H1 (cell line): ENCODE measurements at regions not wholly inside any gene's neighbourhood (a gene's known extent, or its start where the extent isn't known, plus 50 kb on each side); places are given as distances from the start of the nearest gene placed in this dataset.

Source experiments
- CTCF ChIA-PET: fragments of 300-600 bp; sonication (Branson Sonifier 250); formaldehyde crosslinking; loops from one replicate; lab custom pipeline; 2021; ENCODE audit not compliant: partially characterized antibody; lab: Charles Lee
- POLR2A ChIA-PET: fragments of 300-600 bp; sonication (Branson Sonifier 250); formaldehyde crosslinking; loops from one replicate; lab custom pipeline; 2021; ENCODE audit warnings: inconsistent platforms; ENCODE audit not compliant: partially characterized antibody; lab: Charles Lee
- DNase-seq, 2 experiments: peaks; one replicate each; pipeline versions ENCODE4 v3.0.0 to v3.0.0-alpha.2; 2010 to 2022; ENCODE audit warnings: low spot score in 2 of 2, low read depth in 1 of 2, mixed read lengths in 1 of 2
- FAIRE-seq: peaks from 2 replicates; lab custom pipeline; 2011; peaks lifted over from hg19 to GRCh38; lab: Jason Lieb, UNC
- H2AFZ ChIP-seq: 2 replicates; pipeline ENCODE4 v1.8.1; 2012; ENCODE audit warnings: low read length, inconsistent platforms
- H2AK5ac ChIP-seq: 2 replicates; pipeline ENCODE4 v1.6.1; 2013; ENCODE audit warnings: low read depth, low read length
- H2BK120ac ChIP-seq: replicated peaks from 2 replicates; pipeline ENCODE3; 2013; ENCODE audit warnings: low read depth, low read length, inconsistent platforms
- H2BK12ac ChIP-seq: 2 replicates; pipeline ENCODE4 v1.6.1; 2013; ENCODE audit warnings: low read depth, low read length
- H2BK15ac ChIP-seq: 2 replicates; pipeline ENCODE4 v1.6.1; 2013; ENCODE audit warnings: low read length
- H2BK20ac ChIP-seq: 2 replicates; pipeline ENCODE4 v1.6.1; 2013; ENCODE audit warnings: low read length
- H2BK5ac ChIP-seq: 2 replicates; pipeline ENCODE4 v1.6.1; 2013; ENCODE audit warnings: low read depth, low read length
- H3K14ac ChIP-seq: 2 replicates; pipeline ENCODE4 v1.6.1; 2013; ENCODE audit warnings: inconsistent platforms; ENCODE audit not compliant: insufficient read length
- H3K18ac ChIP-seq: 2 replicates; pipeline ENCODE4 v1.6.1; 2013; ENCODE audit warnings: low read length; ENCODE audit errors: extremely low read depth
- H3K23ac ChIP-seq: 2 replicates; pipeline ENCODE4 v1.6.1; 2013; ENCODE audit warnings: inconsistent platforms; ENCODE audit not compliant: insufficient read length
- H3K23me2 ChIP-seq: 2 replicates; pipeline ENCODE4 v1.6.1; 2013; ENCODE audit warnings: low read depth, low read length
- H3K27ac ChIP-seq: 2 replicates; pipeline ENCODE4 v1.6.1; 2011; ENCODE audit warnings: low read depth, low read length, inconsistent platforms
- H3K27me3 ChIP-seq, 4 experiments: replicated peaks in 1 of 4; 1 replicate in 1 of 4; 2 replicates in 3 of 4; pipeline versions ENCODE4 v1.6.1 to v1.8.1; 2011 to 2013; ENCODE audit warnings: low read length in 3 of 4, mild to moderate bottlenecking in 3 of 4, inconsistent platforms in 2 of 4, mixed read lengths in 2 of 4, moderate library complexity in 1 of 4; ENCODE audit not compliant: control insufficient read depth in 3 of 4, insufficient read depth in 3 of 4; ENCODE audit errors: extremely low read depth in 1 of 4
- H3K36me3 ChIP-seq, 4 experiments: 2 replicates each; pipeline versions ENCODE4 v1.6.1 to v1.8.1; 2011 to 2013; ENCODE audit warnings: mild to moderate bottlenecking in 4 of 4, low read length in 3 of 4, moderate library complexity in 2 of 4, control low read depth in 1 of 4, inconsistent platforms in 1 of 4; ENCODE audit not compliant: insufficient read depth in 4 of 4, control insufficient read depth in 2 of 4
- H3K4ac ChIP-seq: replicated peaks from 2 replicates; pipeline ENCODE3; 2013; ENCODE audit warnings: low read length, low read depth, mixed read lengths, inconsistent platforms; ENCODE audit not compliant: insufficient read length
- H3K4me1 ChIP-seq, 4 experiments: replicated peaks in 1 of 4; 1 replicate in 1 of 4; 2 replicates in 3 of 4; pipeline versions ENCODE4 v1.6.1 to v1.8.1; 2011 to 2013; ENCODE audit warnings: low read length in 3 of 4, inconsistent platforms in 2 of 4, mixed read lengths in 1 of 4; ENCODE audit not compliant: insufficient read depth in 4 of 4, control insufficient read depth in 3 of 4
- H3K4me2 ChIP-seq, 2 experiments: 2 replicates each; pipeline versions ENCODE4 v1.6.1 to v1.8.1; 2011 to 2013; ENCODE audit warnings: low read depth in 2 of 2, low read length in 2 of 2, control low read depth in 1 of 2, inconsistent platforms in 1 of 2, mild to moderate bottlenecking in 1 of 2; ENCODE audit not compliant: insufficient read depth in 1 of 2
- H3K4me3 ChIP-seq, 4 experiments: fragments of 200-600, 300-600 bp in 1 of 4; sonication (generic), shearing (Covaris generic), sonication (Bioruptor Twin) in 1 of 4; 2 replicates each; pipeline versions ENCODE4 v1.5.1 to v1.8.1; 2011 to 2016; ENCODE audit warnings: low read length in 4 of 4, low read depth in 3 of 4, control low read depth in 2 of 4, inconsistent platforms in 2 of 4, mild to moderate bottlenecking in 2 of 4, mixed read lengths in 1 of 4, moderate library complexity in 1 of 4; ENCODE audit not compliant: insufficient read depth in 2 of 4; ENCODE audit errors: extremely low read depth in 1 of 4
- H3K56ac ChIP-seq: replicated peaks from 2 replicates; pipeline ENCODE3; 2013; ENCODE audit warnings: low read depth, mild to moderate bottlenecking, mixed read lengths, low read length, inconsistent platforms; ENCODE audit not compliant: insufficient read length
- H3K79me1 ChIP-seq: 2 replicates; pipeline ENCODE4 v1.6.1; 2013; ENCODE audit warnings: low read depth, low read length, control low read depth
- H3K79me2 ChIP-seq, 2 experiments: 2 replicates each; pipeline versions ENCODE4 v1.6.1 to v1.8.1; 2012 to 2013; ENCODE audit warnings: low read length in 2 of 2, mild to moderate bottlenecking in 2 of 2, inconsistent platforms in 1 of 2; ENCODE audit not compliant: insufficient read depth in 2 of 2, control insufficient read depth in 1 of 2
- H3K9ac ChIP-seq, 4 experiments: replicated peaks in 1 of 4; 1 replicate in 1 of 4; 2 replicates in 3 of 4; pipeline versions ENCODE4 v1.6.1 to v1.8.1; 2011 to 2013; ENCODE audit warnings: low read depth in 3 of 4, low read length in 3 of 4, control low read depth in 2 of 4, mild to moderate bottlenecking in 2 of 4, moderate library complexity in 2 of 4, inconsistent platforms in 1 of 4; ENCODE audit errors: extremely low read depth in 1 of 4
- H3K9me3 ChIP-seq, 2 experiments: 2 replicates each; pipeline versions ENCODE4 v1.6.1 to v1.8.1; 2012 to 2013; ENCODE audit warnings: mild to moderate bottlenecking in 2 of 2, moderate library complexity in 2 of 2, control low read depth in 1 of 2, inconsistent platforms in 1 of 2, low read depth in 1 of 2, low read length in 1 of 2, mixed read lengths in 1 of 2; ENCODE audit not compliant: insufficient read depth in 2 of 2
- H4K20me1 ChIP-seq, 2 experiments: replicated peaks in 1 of 2; 2 replicates each; pipeline versions ENCODE3 to v1.8.1; 2011 to 2013; ENCODE audit warnings: inconsistent platforms in 2 of 2, low read length in 2 of 2, mild to moderate bottlenecking in 1 of 2; ENCODE audit not compliant: insufficient read depth in 2 of 2, control insufficient read depth in 1 of 2
- H4K5ac ChIP-seq: 2 replicates; pipeline ENCODE4 v1.6.1; 2013; ENCODE audit warnings: low read length, low read depth, mixed read lengths, inconsistent platforms; ENCODE audit not compliant: insufficient read length
- H4K8ac ChIP-seq: 2 replicates; pipeline ENCODE4 v1.8.0; 2013; ENCODE audit warnings: mild to moderate bottlenecking, moderate library complexity, low read length, inconsistent platforms; ENCODE audit not compliant: insufficient read depth; ENCODE audit errors: extremely low read depth
- H4K91ac ChIP-seq: replicated peaks from 2 replicates; pipeline ENCODE3; 2013; ENCODE audit warnings: low read length, mixed read lengths, inconsistent platforms; ENCODE audit not compliant: insufficient read length
- BACH1 ChIP-seq: IDR thresholded peaks from 2 replicates; pipeline ENCODE4 v1.6.1; 2012; ENCODE audit warnings: low read length, improper control_type of control experiment
- CREB1 ChIP-seq: IDR thresholded peaks from 2 replicates; pipeline ENCODE4 v1.6.1; 2012; ENCODE audit warnings: inconsistent platforms
- CTCF ChIP-seq, 3 experiments: IDR thresholded peaks; 1 replicate in 2 of 3; 2 replicates in 1 of 3; pipeline versions ENCODE4 v1.5.1 to v1.6.1; 2011; ENCODE audit warnings: low read length in 3 of 3, mild to moderate bottlenecking in 3 of 3, inconsistent platforms in 2 of 3, low read depth in 1 of 3, moderate library complexity in 1 of 3; ENCODE audit not compliant: insufficient read depth in 1 of 3; ENCODE audit errors: control extremely low read depth in 1 of 3
- FOSL1 ChIP-seq: IDR thresholded peaks from 2 replicates; pipeline ENCODE4 v1.6.1; 2011; ENCODE audit warnings: mild to moderate bottlenecking, low read depth, low read length, moderate library complexity; ENCODE audit not compliant: insufficient read depth
- MAFK ChIP-seq: IDR thresholded peaks from 2 replicates; pipeline ENCODE4 v1.6.1; 2012; ENCODE audit warnings: low read depth, mild to moderate bottlenecking, improper control_type of control experiment, low read length
- PHF8 ChIP-seq: fragments of 200-600 bp; sonication (generic); conservative IDR thresholded peaks from 2 replicates; pipeline ENCODE4 v1.7.1; 2012; ENCODE audit warnings: low read depth, mild to moderate bottlenecking, inconsistent platforms, low read length, moderate library complexity
- RAD21 ChIP-seq, 2 experiments: IDR thresholded peaks in 1 of 2; conservative IDR thresholded peaks in 1 of 2; 2 replicates each; pipeline ENCODE4 v1.6.1; 2011; ENCODE audit warnings: low read depth in 2 of 2, low read length in 2 of 2, improper control_type of control experiment in 1 of 2, inconsistent platforms in 1 of 2, mild to moderate bottlenecking in 1 of 2, moderate library complexity in 1 of 2
- SRF ChIP-seq: IDR thresholded peaks from 2 replicates; pipeline ENCODE4 v1.6.1; 2011; ENCODE audit warnings: mild to moderate bottlenecking, low read depth, low read length, moderate library complexity
- TBP ChIP-seq: IDR thresholded peaks from 2 replicates; pipeline ENCODE4 v1.6.1; 2011; ENCODE audit warnings: low read depth, low read length, improper control_type of control experiment
- WGBS, 2 experiments: shearing (Covaris generic) in 1 of 2; methylation state at CpG; one replicate each; pipeline versions ENCODE4 v1.1.6 to v1.1.7; 2013 to 2015; ENCODE audit warnings: low lambda C conversion rate in 2 of 2, mixed read lengths in 2 of 2, inconsistent platforms in 1 of 2, low coverage in 1 of 2, missing lambda C conversion rate in 1 of 2; ENCODE audit not compliant: insufficient replicate concordance in 2 of 2, insufficient coverage in 1 of 2, insufficient read length in 1 of 2; ENCODE audit errors: extremely low coverage in 1 of 2, missing lambda C conversion rate in 1 of 2; 5-methylcytosine and 5-hydroxymethylcytosine counted together
- TF ChIP-seq, protein P1 (sequence below): IDR thresholded peaks from 2 replicates; pipeline ENCODE4 v1.6.1; 2012; ENCODE audit warnings: inconsistent platforms

- Histone ChIP-seq H3K56ac (no peak overlapping the region), H4K8ac (no peak overlapping the region), H2BK5ac (no peak overlapping the region), H2BK20ac (no peak overlapping the region), H3K4me1 (peaks cover 0 to 2% (median 2%) of the 10 kb centered on the region in 4 experiments; a peak in 4 of 7 replicates), H3K14ac (no peak overlapping the region), H3K79me2 (no peaks in the 10 kb centered on the region), H2BK15ac (no peak overlapping the region), H2BK12ac (no peak overlapping the region), H3K36me3 (no peaks in the 10 kb centered on the region), H3K9me3 (no peaks in the 10 kb centered on the region), H2AFZ (no peak overlapping the region), H3K4ac (no peak overlapping the region), H3K27ac (no peak overlapping the region), H4K20me1 (no peaks in the 10 kb centered on the region), H3K9ac (no peak overlapping the region), H3K27me3 (no peaks in the 10 kb centered on the region), H3K4me3 (no peak overlapping the region), H4K91ac (no peak overlapping the region), H3K4me2 (no peak overlapping the region), H2BK120ac (no peak overlapping the region), H3K18ac (no peak overlapping the region), H3K23me2 (no peaks in the 10 kb centered on the region), H3K79me1 (no peaks in the 10 kb centered on the region), H4K5ac (no peak overlapping the region), H3K23ac (no peak overlapping the region), H2AK5ac (no peak overlapping the region)
- ChIA-PET CTCF (interaction anchor here (0.6 to 1.0 kb wide), 2 partner anchors 107 to 295 kb away, joined by 3 read pairs; no protein-coding TSS in a partner anchor), POLR2A (no interaction called here)
- 87% methylated on average over 4 of the region's 4 CpGs; no CpG with 5 or more reads in 1 of the 2 experiments for WGBS, 2 experiments
- DNase-seq, result no peak
- no peak for FAIRE-seq
- TF ChIP-seq PHF8 (no peak), SRF (no peak), TBP (no peak), FOSL1 (no peak), CTCF (IDR thresholded peaks at IDR 0.05; ENCODE audit: control extremely low read depth in 1 of 3, insufficient read depth in 1 of 3, low read depth in 1 of 3, low read length in 3 of 3) (no peak), CREB1 (no peak), MAFK (no peak), BACH1 (no peak), RAD21 (IDR thresholded peaks at IDR 0.05 in 1 of 2, conservative IDR thresholded peaks at IDR 0.05 in 1 of 2; ENCODE audit: low read depth in 2 of 2, low read length in 2 of 2) (no peak)
- TF ChIP-seq, protein P1, sequence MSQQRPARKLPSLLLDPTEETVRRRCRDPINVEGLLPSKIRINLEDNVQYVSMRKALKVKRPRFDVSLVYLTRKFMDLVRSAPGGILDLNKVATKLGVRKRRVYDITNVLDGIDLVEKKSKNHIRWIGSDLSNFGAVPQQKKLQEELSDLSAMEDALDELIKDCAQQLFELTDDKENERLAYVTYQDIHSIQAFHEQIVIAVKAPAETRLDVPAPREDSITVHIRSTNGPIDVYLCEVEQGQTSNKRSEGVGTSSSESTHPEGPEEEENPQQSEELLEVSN, result no peak
Measured at GRCh38 chr4:151908734-151909497, 148.1 kb upstream of the GATB start.
